Uterus (tissue), 3 donors: ENCODE measurements at regions not wholly inside any gene's neighbourhood (a gene's known extent, or its start where the extent isn't known, plus 50 kb on each side); places are given as distances from the start of the nearest gene placed in this dataset.

Experiments
- DNase-seq, 2 donors: peaks; one replicate each; pipeline ENCODE4 v3.0.0-alpha.2; 2019 to 2020
- H3K27ac ChIP-seq, 2 donors: fragments of 200-600 bp; sonication (generic); 1 replicate in 1 of 2; 2 replicates in 1 of 2; pipeline ENCODE4 v1.5.1; 2016 to 2018
- H3K27me3 ChIP-seq, 2 donors: fragments of 200-600 bp; sonication (generic); one replicate each; pipeline ENCODE4 v1.5.1; 2018 to 2019; ENCODE audit warnings: control low read depth in 1 of 2
- H3K36me3 ChIP-seq, 2 donors: fragments of 200-600 bp; sonication (generic); one replicate each; pipeline ENCODE4 v1.5.1; 2019; ENCODE audit warnings: control low read depth in 1 of 2
- H3K4me1 ChIP-seq, 2 donors: fragments of 200-600 bp; sonication (generic); one replicate each; pipeline ENCODE4 v1.5.1; 2018 to 2019; ENCODE audit warnings: control low read depth in 1 of 2
- H3K4me3 ChIP-seq, 2 donors: fragments of 200-600 bp; sonication (generic); 1 replicate in 1 of 2; 2 replicates in 1 of 2; pipeline ENCODE4 v1.5.1; 2018 to 2019; ENCODE audit warnings: mild to moderate bottlenecking in 1 of 2
- H3K9me3 ChIP-seq, 2 donors: fragments of 200-600 bp; sonication (generic); one replicate each; pipeline ENCODE4 v1.5.1; 2019; ENCODE audit warnings: control low read depth in 1 of 2
- POLR2A ChIP-seq, 2 donors: fragments of 450-650 bp; IDR thresholded peaks; one replicate each; pipeline ENCODE4 v1.6.1; 2016; ENCODE audit warnings: antibody characterized with exemption in 2 of 2, mild to moderate bottlenecking in 1 of 2, moderate library complexity in 1 of 2
- intact Hi-C: fragments of 100-400 bp; cut with DNase I; formaldehyde crosslinking; loops from one replicate; pipeline ENCODE4 v1.15.1; 2023; ENCODE audit warnings: low total_unique reads
- TF ChIP-seq, protein P1 (sequence below), 4 experiments: fragments of 200-600 bp in 2 of 4; fragments of 450-650 bp in 2 of 4; sonication (generic) in 2 of 4; IDR thresholded peaks; one replicate each; pipeline ENCODE4 v1.5.1; 2016 to 2019; ENCODE audit warnings: antibody characterized with exemption in 4 of 4, mild to moderate bottlenecking in 2 of 4, moderate library complexity in 1 of 4
- donor health status: DM: yes; HTN: yes; CAD: no.

DNA sequence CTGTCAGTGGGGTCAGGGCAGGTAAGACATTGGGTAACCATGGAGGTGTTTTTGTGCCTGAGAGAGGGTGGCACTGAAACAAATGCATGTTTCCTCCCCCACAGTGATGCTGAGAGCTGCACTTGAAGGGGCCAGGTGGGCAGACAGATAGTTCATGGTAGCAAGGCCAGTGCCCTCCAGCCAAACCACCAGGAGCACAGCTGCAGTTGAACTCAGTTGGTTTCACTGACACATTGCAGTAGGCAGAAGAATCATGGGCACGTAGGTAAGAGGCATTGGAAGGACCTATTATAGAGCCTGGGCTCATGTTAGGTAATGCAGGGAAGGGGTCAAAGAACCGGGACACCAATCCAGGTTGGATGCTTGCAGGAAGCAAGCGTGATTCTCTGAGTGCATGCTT is 93.2 kb upstream of the ARL4C start:
- DNase-seq, result no peak
- TF ChIP-seq, protein P1, sequence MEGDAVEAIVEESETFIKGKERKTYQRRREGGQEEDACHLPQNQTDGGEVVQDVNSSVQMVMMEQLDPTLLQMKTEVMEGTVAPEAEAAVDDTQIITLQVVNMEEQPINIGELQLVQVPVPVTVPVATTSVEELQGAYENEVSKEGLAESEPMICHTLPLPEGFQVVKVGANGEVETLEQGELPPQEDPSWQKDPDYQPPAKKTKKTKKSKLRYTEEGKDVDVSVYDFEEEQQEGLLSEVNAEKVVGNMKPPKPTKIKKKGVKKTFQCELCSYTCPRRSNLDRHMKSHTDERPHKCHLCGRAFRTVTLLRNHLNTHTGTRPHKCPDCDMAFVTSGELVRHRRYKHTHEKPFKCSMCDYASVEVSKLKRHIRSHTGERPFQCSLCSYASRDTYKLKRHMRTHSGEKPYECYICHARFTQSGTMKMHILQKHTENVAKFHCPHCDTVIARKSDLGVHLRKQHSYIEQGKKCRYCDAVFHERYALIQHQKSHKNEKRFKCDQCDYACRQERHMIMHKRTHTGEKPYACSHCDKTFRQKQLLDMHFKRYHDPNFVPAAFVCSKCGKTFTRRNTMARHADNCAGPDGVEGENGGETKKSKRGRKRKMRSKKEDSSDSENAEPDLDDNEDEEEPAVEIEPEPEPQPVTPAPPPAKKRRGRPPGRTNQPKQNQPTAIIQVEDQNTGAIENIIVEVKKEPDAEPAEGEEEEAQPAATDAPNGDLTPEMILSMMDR (IDR thresholded peaks at IDR 0.05), result no peak
- no peak for TF ChIP-seq POLR2A (IDR thresholded peaks at IDR 0.05)
- intact Hi-C loops, result no loop called here

DNA sequence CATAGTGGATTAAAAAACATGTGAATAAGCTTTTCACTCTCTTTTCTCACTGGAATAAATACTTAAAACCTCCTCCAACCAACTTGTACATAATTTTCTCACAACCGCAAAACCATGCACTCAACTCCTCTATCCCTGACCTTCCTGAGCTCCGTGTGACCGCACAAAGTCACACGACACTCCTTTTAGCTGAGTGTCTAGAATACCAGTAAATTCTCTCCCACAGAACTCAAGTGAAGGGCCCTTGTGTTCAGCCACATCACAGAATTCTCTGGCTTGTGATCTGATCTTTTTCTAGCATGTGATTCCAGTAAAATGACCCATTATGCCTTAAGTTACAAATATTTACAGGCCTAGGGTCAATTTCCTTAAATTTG is 91.2 kb upstream of the ARL4C start:
- TF ChIP-seq, protein P1 (IDR thresholded peaks at IDR 0.05), result no peak
- no peak for TF ChIP-seq POLR2A (IDR thresholded peaks at IDR 0.05)
- intact Hi-C loops, result no loop called here
- Histone ChIP-seq H3K4me3 (no peak overlapping the region), H3K9me3 (no peaks in the 10 kb centered on the region), H3K27me3 (no peaks in the 10 kb centered on the region), H3K36me3 (no peaks in the 10 kb centered on the region), H3K27ac (no peak overlapping the region), H3K4me1 (no peaks in the 10 kb centered on the region)
- DNase-seq, result no peak

More for the DNA sequence above, 93.2 kb upstream of the ARL4C start:
- Histone ChIP-seq H3K27me3 (no peaks in the 10 kb centered on the region), H3K36me3 (no peaks in the 10 kb centered on the region), H3K9me3 (no peaks in the 10 kb centered on the region), H3K27ac (no peak overlapping the region), H3K4me3 (no peak overlapping the region), H3K4me1 (no peaks in the 10 kb centered on the region)

DNA sequence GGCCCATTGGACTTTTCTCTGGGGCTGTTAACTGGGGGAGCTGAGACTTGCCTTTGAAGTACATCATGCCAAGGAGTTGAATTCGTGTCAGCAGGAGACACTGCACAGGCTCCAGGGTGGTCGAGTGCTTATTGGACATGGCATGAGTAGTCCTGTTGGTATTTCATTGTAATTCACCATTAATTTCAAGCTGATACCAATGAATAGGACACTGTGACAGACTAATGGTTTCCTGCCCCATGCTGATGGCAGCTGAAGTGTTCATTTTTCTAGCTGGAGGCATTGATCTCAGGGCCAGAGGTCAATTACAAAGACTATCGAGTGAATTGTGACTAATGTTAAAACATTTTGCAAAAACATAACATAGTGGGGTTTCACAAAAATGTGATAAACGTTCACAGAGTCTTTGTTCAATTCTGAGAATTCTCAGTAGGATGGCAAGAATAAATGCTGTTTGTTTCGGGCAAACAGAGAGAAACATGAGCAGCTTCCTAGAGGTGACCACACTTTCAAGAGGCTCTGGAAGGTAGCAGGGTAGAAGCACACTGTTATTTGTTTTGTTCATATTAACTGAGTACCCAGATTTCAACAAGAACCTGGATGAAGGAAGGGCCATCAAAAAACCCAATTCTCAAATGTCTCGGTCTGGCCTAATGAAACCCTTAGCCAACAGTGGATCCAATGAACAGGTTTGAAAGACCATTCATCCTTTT is 90.6 kb upstream of the ARL4C start:
- TF ChIP-seq POLR2A (IDR thresholded peaks at IDR 0.05), result no peak
- TF ChIP-seq, protein P1 (IDR thresholded peaks at IDR 0.05), result no peak

DNA sequence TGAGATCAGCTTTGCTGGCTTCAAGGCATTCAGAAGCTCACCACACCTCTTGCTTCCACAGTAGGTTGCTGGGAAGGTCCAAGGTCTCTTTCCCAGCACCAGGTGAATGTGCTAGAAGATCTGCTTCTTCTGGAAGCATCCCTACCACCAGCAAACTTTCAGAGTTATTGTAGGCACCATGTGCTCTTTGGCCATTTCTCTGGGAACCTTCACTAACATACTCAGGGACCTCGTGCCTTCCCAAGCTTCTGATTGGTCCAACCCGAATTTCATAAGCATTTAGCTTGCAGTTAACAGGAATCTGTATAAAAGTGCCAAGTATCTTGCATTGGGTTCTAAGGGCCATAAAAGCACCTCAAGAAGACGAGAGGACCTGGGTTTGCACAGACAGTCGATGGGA is 86.5 kb upstream of the ARL4C start:
- Histone ChIP-seq H3K27me3 (no peaks in the 10 kb centered on the region), H3K4me3 (no peak overlapping the region), H3K9me3 (no peaks in the 10 kb centered on the region), H3K27ac (no peak overlapping the region), H3K36me3 (no peaks in the 10 kb centered on the region), H3K4me1 (no peaks in the 10 kb centered on the region)
- intact Hi-C loops, result no loop called here
- no peak for DNase-seq
- no peak for TF ChIP-seq POLR2A (IDR thresholded peaks at IDR 0.05)
- TF ChIP-seq, protein P1 (IDR thresholded peaks at IDR 0.05), result no peak

More for the DNA sequence above, 90.6 kb upstream of the ARL4C start:
- Histone ChIP-seq H3K36me3 (no peaks in the 10 kb centered on the region), H3K27me3 (no peaks in the 10 kb centered on the region), H3K27ac (no peak overlapping the region), H3K4me1 (no peaks in the 10 kb centered on the region), H3K4me3 (no peak overlapping the region), H3K9me3 (no peaks in the 10 kb centered on the region)
- DNase-seq, result no peak
- intact Hi-C loops, result no loop called here

DNA sequence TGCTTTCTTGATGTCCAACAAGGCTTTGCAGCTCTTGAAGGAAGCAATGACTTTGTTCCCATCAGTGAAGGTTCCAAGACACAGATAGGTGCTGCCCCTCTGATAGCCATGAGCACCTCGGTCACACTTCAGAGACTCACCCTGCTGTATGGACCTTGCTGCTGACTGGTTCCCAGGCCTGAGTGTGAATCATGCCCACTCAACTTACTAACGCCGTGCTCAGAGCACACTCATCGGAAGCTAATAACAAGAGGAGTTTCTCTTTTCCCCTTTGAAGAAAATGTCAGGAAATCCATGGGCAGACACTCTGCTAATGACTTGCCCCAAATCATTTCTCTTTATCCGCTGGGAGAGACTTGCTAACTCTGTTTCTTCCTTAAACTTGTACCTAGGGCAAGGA is 83.8 kb upstream of the ARL4C start:
- Histone ChIP-seq H3K9me3 (no peaks in the 10 kb centered on the region), H3K27ac (no peak overlapping the region), H3K36me3 (no peaks in the 10 kb centered on the region), H3K27me3 (no peaks in the 10 kb centered on the region), H3K4me1 (no peaks in the 10 kb centered on the region), H3K4me3 (no peak overlapping the region)
- no peak for DNase-seq
- intact Hi-C loops, result no loop called here
- TF ChIP-seq, protein P1 (IDR thresholded peaks at IDR 0.05), result no peak
- TF ChIP-seq POLR2A (IDR thresholded peaks at IDR 0.05), result no peak
